A673 (cell line): ENCODE measurements at regions not wholly inside any gene's neighbourhood (a gene's known extent, or its start where the extent isn't known, plus 50 kb on each side); places are given as distances from the start of the nearest gene placed in this dataset.

ENCODE experiments used
- BruUV-seq: library from RNA; stranded (reverse); fragments of 400-500 nt; replicated peaks from 2 replicates; lab custom pipeline; 2021; lab: Mats Ljungman, UMichigan
- CTCF ChIA-PET: fragments of 300-600 bp; sonication (Branson Sonifier 250); formaldehyde crosslinking; loops from one replicate; lab custom pipeline; 2022; ENCODE audit warnings: antibody characterized with exemption; lab: Charles Lee
- POLR2A ChIA-PET: fragments of 300-600 bp; sonication (Branson Sonifier 250); formaldehyde crosslinking; loops from one replicate; lab custom pipeline; 2022; ENCODE audit warnings: antibody characterized with exemption; ENCODE audit not compliant: low non-redundant PET; lab: Charles Lee
- DNase-seq: peaks from one replicate; pipeline ENCODE4 v3.0.0-alpha.2; 2015; ENCODE audit warnings: low spot score
- H3K27ac ChIP-seq: fragments of 200-600 bp; sonication (generic); 2 replicates; pipeline ENCODE4 v1.5.1; 2016; ENCODE audit warnings: mixed run types, low read depth, mild to moderate bottlenecking, mixed read lengths, antibody characterized with exemption, low read length; ENCODE audit not compliant: poor library complexity, severe bottlenecking
- H3K27me3 ChIP-seq: fragments of 200-600 bp; sonication (generic); replicated peaks from 2 replicates; pipeline ENCODE4 v1.6.1; 2017; ENCODE audit warnings: mixed run types, low read depth, mild to moderate bottlenecking, mixed read lengths, antibody characterized with exemption, low read length; ENCODE audit not compliant: insufficient read depth, poor library complexity
- H3K36me3 ChIP-seq: fragments of 200-600 bp; sonication (generic); 2 replicates; pipeline ENCODE4 v1.6.1; 2016; ENCODE audit warnings: mixed run types, mild to moderate bottlenecking, mixed read lengths, antibody characterized with exemption, low read length; ENCODE audit not compliant: insufficient read depth, poor library complexity, severe bottlenecking
- H3K4me1 ChIP-seq: fragments of 200-600 bp; sonication (generic); 2 replicates; pipeline ENCODE4 v1.6.1; 2017; ENCODE audit warnings: mixed run types, mild to moderate bottlenecking, mixed read lengths, antibody characterized with exemption, low read length; ENCODE audit not compliant: insufficient read depth, poor library complexity, severe bottlenecking
- H3K4me3 ChIP-seq: fragments of 200-600 bp; sonication (generic); 2 replicates; pipeline ENCODE4 v1.5.1; 2016; ENCODE audit warnings: low read depth, mixed run types, mild to moderate bottlenecking, mixed read lengths, low read length; ENCODE audit not compliant: poor library complexity, severe bottlenecking
- H3K9me3 ChIP-seq: fragments of 200-600 bp; sonication (generic); 2 replicates; pipeline ENCODE4 v1.6.1; 2016; ENCODE audit warnings: mixed run types, low read depth, mild to moderate bottlenecking, mixed read lengths, antibody characterized with exemption, low read length; ENCODE audit not compliant: poor library complexity, severe bottlenecking
- CTCF ChIP-seq: fragments of 300-800, 200-600 bp; sonication (generic); conservative IDR thresholded peaks from 2 replicates; pipeline ENCODE4 v1.5.1; 2017; ENCODE audit warnings: low read depth, mild to moderate bottlenecking, antibody characterized with exemption, low read length, moderate library complexity, mixed read lengths
- EZH2 ChIP-seq: fragments of 200-600 bp; sonication (generic); IDR thresholded peaks from 2 replicates; pipeline ENCODE4 v1.6.1; 2017; ENCODE audit warnings: borderline replicate concordance, low read depth, mild to moderate bottlenecking, mixed read lengths, antibody characterized with exemption, low read length; ENCODE audit not compliant: poor library complexity, severe bottlenecking
- intact Hi-C: fragments of 100-400 bp; cut with micrococcal nuclease; formaldehyde crosslinking; loops from one replicate; pipeline ENCODE4 v1.10.0; 2022; ENCODE audit not compliant: unreplicated experiment

- intact Hi-C loops: no loop called here
- H3K4me1 ChIP-seq: no peaks in the 10 kb centered on the region
- DNase-seq: no peak
- H3K27me3 ChIP-seq: no peaks in the 10 kb centered on the region
- H3K4me3 ChIP-seq: no peak overlapping the region
- no TSS peak for BruUV-seq
- no peak overlapping the region for H3K27ac ChIP-seq
- H3K9me3 ChIP-seq: no peaks in the 10 kb centered on the region
- ChIA-PET CTCF (no interaction called here), POLR2A (no interaction called here)
- TF ChIP-seq EZH2 (no peak), CTCF (no peak)
- H3K36me3 ChIP-seq: no peaks in the 10 kb centered on the region
Measured at GRCh38 chr6:8181951-8182845, 79.8 kb upstream of the EEF1E1 start.

- POLR2A ChIA-PET: no interaction called here
- DNase-seq: no peak
- H3K27me3 ChIP-seq: no peaks in the 10 kb centered on the region
- CTCF ChIA-PET: no interaction called here
- no peaks in the 10 kb centered on the region for H3K4me1 ChIP-seq
- no TSS peak for BruUV-seq
- H3K4me3 ChIP-seq: no peak overlapping the region
- H3K27ac ChIP-seq: no peak overlapping the region
- TF ChIP-seq CTCF (no peak), EZH2 (no peak)
- H3K9me3 ChIP-seq: no peaks in the 10 kb centered on the region
- H3K36me3 ChIP-seq: no peaks in the 10 kb centered on the region
- intact Hi-C loops: no loop called here
Measured at GRCh38 chr6:8181160-8181881, 79.0 kb upstream of the EEF1E1 start.

GRCh38 chr6:8180327-8181159, 78.2 kb upstream of the EEF1E1 start:
- Histone ChIP-seq H3K27me3 (no peaks in the 10 kb centered on the region), H3K4me3 (no peak overlapping the region), H3K9me3 (no peaks in the 10 kb centered on the region), H3K4me1 (no peaks in the 10 kb centered on the region), H3K27ac (no peak overlapping the region), H3K36me3 (no peaks in the 10 kb centered on the region)
- ChIA-PET POLR2A (no interaction called here), CTCF (no interaction called here)
- TF ChIP-seq CTCF (no peak), EZH2 (no peak)
- no TSS peak for BruUV-seq
- DNase-seq: no peak
- intact Hi-C loops: no loop called here
